Thoracic aorta (tissue), 2 donors: ENCODE measurements at regions not wholly inside any gene's neighbourhood (a gene's known extent, or its start where the extent isn't known, plus 50 kb on each side); places are given as distances from the start of the nearest gene placed in this dataset.

Experiments
- ATAC-seq: fragments of 150-250 bp; one replicate; pipeline ENCODE4 v1.8.0; 2017; ENCODE audit warnings: low read depth; ENCODE audit not compliant: insufficient number of reproducible peaks, low FRiP score
- DNase-seq: peaks from one replicate; pipeline ENCODE4 v3.0.0-alpha.2; 2020; ENCODE audit warnings: low spot score
- H3K27ac ChIP-seq, 2 donors: fragments of 200-600 bp; sonication (generic); 1 replicate in 1 of 2; 2 replicates in 1 of 2; pipeline ENCODE4 v1.5.1; 2016; ENCODE audit warnings: mild to moderate bottlenecking in 2 of 2, moderate library complexity in 2 of 2
- H3K27me3 ChIP-seq: fragments of 200-600 bp; sonication (generic); replicated peaks from 2 replicates; pipeline ENCODE4 v1.6.0; 2016; ENCODE audit warnings: mild to moderate bottlenecking; ENCODE audit not compliant: insufficient read depth
- H3K36me3 ChIP-seq: fragments of 200-600 bp; sonication (generic); one replicate; pipeline ENCODE4 v1.5.1; 2016
- H3K4me1 ChIP-seq, 2 donors: fragments of 200-600 bp; sonication (generic); 1 replicate in 1 of 2; 2 replicates in 1 of 2; pipeline versions ENCODE4 v1.5.1 to v1.6.0; 2016; ENCODE audit warnings: low read depth in 2 of 2, mild to moderate bottlenecking in 1 of 2; ENCODE audit not compliant: control insufficient read depth in 1 of 2
- H3K4me3 ChIP-seq: fragments of 200-600 bp; sonication (generic); 2 replicates; pipeline ENCODE4 v1.5.1; 2016; ENCODE audit warnings: mild to moderate bottlenecking
- H3K9me3 ChIP-seq: fragments of 200-600 bp; sonication (generic); 2 replicates; pipeline ENCODE4 v1.5.1; 2016
- TF ChIP-seq, protein P1 (sequence below): fragments of 200-600 bp; sonication (generic); IDR thresholded peaks from one replicate; pipeline ENCODE4 v1.5.1; 2019; ENCODE audit warnings: antibody characterized with exemption

DNA sequence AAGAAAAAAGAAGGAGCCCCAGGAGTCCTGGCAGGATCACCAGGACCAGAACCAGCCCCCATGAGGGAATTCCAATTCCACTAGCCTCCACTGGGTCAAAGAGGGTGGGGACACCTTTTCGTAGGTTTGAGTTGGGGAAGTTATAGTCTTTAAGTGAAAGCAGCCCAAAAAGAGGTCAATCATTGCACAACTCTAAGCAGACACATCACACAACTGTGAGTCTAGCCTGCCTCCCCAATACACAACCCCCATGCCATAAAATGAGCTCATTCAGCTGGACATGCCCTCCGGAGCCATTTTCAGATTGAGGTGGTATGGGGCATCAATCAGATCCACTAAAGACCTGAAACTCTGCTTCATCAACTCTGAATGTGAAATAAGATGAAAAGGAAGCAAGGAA lies 179.9 kb downstream of the NPHP4 start:
- no peak for DNase-seq
- no peak for ATAC-seq
- Histone ChIP-seq H3K27me3 (no peaks in the 10 kb centered on the region), H3K4me1 (no peaks in the 10 kb centered on the region), H3K36me3 (no peaks in the 10 kb centered on the region), H3K9me3 (no peaks in the 10 kb centered on the region), H3K4me3 (no peak overlapping the region), H3K27ac (no peak overlapping the region)
- TF ChIP-seq, protein P1, sequence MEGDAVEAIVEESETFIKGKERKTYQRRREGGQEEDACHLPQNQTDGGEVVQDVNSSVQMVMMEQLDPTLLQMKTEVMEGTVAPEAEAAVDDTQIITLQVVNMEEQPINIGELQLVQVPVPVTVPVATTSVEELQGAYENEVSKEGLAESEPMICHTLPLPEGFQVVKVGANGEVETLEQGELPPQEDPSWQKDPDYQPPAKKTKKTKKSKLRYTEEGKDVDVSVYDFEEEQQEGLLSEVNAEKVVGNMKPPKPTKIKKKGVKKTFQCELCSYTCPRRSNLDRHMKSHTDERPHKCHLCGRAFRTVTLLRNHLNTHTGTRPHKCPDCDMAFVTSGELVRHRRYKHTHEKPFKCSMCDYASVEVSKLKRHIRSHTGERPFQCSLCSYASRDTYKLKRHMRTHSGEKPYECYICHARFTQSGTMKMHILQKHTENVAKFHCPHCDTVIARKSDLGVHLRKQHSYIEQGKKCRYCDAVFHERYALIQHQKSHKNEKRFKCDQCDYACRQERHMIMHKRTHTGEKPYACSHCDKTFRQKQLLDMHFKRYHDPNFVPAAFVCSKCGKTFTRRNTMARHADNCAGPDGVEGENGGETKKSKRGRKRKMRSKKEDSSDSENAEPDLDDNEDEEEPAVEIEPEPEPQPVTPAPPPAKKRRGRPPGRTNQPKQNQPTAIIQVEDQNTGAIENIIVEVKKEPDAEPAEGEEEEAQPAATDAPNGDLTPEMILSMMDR = no peak

DNA sequence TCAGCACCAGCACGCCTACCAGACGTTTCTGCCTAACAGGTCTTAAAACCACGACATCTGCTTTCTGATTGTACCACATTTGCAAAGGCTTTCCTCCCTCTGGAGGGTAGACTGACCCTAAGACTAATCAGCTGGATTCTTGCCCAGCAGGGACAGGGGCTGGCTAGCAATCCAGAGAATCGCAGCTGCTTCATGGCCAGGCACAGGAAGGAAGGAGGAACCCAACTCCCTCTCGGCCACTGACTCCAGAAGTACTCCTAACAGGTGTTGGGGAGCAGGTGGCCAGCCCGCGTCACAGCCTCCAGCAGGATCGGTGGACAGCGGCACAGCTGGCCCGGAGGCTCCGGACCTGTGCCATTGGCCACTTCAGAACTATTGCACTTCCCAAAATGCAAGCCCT lies 180.8 kb downstream of the NPHP4 start:
- Histone ChIP-seq H3K36me3 (no peaks in the 10 kb centered on the region), H3K9me3 (no peaks in the 10 kb centered on the region), H3K4me1 (no peaks in the 10 kb centered on the region), H3K27me3 (no peaks in the 10 kb centered on the region), H3K27ac (no peak overlapping the region), H3K4me3 (no peak overlapping the region)
- ATAC-seq (no peak), DNase-seq (no peak)
- TF ChIP-seq, protein P1 = no peak

DNA sequence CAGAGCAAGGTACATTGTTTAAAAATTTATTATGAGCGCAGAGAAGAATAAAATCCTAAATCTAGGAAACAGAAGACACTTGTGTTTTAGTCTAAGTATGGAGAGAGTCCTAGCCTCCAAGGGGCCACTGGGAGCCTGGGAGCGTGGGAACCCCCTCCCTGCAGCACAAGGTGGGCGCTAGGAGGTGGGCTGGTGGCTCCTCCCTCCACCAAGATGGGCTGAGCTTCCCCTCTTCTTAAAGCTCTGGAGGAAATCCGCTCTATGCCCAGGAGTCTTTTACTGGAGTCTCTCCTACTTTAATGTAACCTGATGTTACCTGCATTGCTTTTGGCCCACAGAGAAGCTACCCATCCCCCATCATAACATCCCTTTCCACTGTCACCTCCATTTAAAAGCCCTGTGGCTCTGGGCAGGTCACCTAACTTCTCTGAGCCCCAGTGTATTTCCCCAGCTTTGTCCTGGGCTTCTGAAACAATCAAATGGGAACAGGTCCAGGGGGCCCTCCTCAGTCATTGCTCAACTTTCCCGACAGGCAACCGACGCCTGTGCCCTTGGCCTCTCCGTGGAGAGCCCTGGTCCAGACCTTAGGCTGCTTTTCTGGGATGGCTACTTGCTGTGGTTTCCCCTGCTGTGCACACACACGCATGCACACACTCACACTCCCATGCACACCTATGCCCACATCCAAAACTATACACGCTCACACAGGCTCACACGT lies 181.5 kb downstream of the NPHP4 start:
- Histone ChIP-seq H3K36me3 (no peaks in the 10 kb centered on the region), H3K9me3 (no peaks in the 10 kb centered on the region), H3K4me1 (no peaks in the 10 kb centered on the region), H3K27ac (no peak overlapping the region), H3K4me3 (no peak overlapping the region), H3K27me3 (no peaks in the 10 kb centered on the region)
- ATAC-seq (no peak), DNase-seq (no peak)
- TF ChIP-seq, protein P1 = no peak

DNA sequence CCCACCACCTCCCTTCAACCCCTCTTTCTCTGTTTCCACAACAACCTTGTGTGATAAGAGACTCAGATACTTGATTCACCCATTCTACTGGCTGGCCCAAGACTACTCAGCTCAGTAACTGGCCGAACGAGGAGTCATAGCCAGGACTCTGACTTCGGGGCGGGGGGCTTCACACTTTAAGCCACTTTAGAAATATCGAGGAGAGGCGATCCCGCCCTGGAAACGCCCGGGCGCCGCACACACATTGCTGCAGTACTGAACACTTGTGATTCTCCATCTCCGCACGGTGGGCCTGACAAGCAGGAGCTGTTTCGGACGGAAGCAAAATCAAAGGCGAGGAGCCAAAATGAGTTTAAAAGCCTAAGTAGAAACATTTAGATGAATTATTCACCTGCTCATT lies 182.1 kb downstream of the NPHP4 start:
- no peaks in the 10 kb centered on the region for H3K9me3 ChIP-seq
- no peaks in the 10 kb centered on the region for H3K27me3 ChIP-seq
- no peak overlapping the region for H3K27ac ChIP-seq
- ATAC-seq (no peak), DNase-seq (no peak)
- no peaks in the 10 kb centered on the region for H3K36me3 ChIP-seq
- TF ChIP-seq, protein P1 = no peak
- no peaks in the 10 kb centered on the region for H3K4me1 ChIP-seq
- H3K4me3 ChIP-seq = no peak overlapping the region

DNA sequence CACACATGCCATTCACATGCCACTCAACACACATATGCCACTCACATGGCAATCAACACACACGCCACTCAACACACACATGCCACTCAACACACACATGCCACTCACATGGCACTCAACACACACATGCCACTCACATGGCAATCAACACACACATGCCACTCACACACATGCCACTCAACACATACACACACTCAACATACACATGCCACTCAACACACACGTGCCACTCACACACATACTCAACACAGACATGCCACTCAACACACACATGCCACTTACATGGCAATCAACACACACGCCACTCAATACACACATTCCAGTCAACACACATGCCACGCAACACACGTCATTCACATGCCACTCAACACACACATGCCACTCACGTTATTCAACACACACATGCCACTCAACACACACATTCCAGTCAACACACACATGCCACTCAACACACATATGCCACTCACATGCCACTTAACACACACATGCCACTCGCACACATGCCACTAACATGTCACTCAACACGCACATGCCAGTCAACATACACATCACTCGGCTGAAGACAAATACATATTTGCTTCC lies 182.9 kb downstream of the NPHP4 start:
- Histone ChIP-seq H3K27ac (no peak overlapping the region), H3K36me3 (no peaks in the 10 kb centered on the region), H3K4me1 (no peaks in the 10 kb centered on the region), H3K27me3 (no peaks in the 10 kb centered on the region), H3K9me3 (no peaks in the 10 kb centered on the region), H3K4me3 (no peak overlapping the region)
- TF ChIP-seq, protein P1 = no peak
- ATAC-seq (no peak), DNase-seq (no peak)
